ENCODE measurements at regions not wholly inside any gene's neighbourhood (a gene's known extent, or its start where the extent isn't known, plus 50 kb on each side); places are given as distances from the start of the nearest gene placed in this dataset.

GRCh38 chr13:103953859-103954258 lies 887.6 kb upstream of the SLC10A2 start:
- TF ChIP-seq SPI1 (IDR thresholded peaks at IDR 0.05; ENCODE audit: low read depth, low read length) (no peak), POLR2AphosphoS5 (IDR thresholded peaks at IDR 0.05; ENCODE audit: low read depth, low read length) (no peak), POLR2A (IDR thresholded peaks at IDR 0.05; ENCODE audit: low read depth, low read length) (no peak), TAF1 (IDR thresholded peaks at IDR 0.05; ENCODE audit: low read depth, low read length) (no peak), PAX5 (IDR thresholded peaks at IDR 0.05; ENCODE audit: insufficient read depth, low read length, severe bottlenecking) (no peak)

Data from GM12891 (cell line).